OCI-LY1 (cell line): ENCODE measurements at regions not wholly inside any gene's neighbourhood (a gene's known extent, or its start where the extent isn't known, plus 50 kb on each side); places are given as distances from the start of the nearest gene placed in this dataset.

Experiments used
- EZH2 ChIP-seq: fragments of 200-600 bp; sonication (generic), shearing (Covaris generic); IDR thresholded peaks from 2 replicates; pipeline ENCODE4 v1.8.0; 2017; ENCODE audit warnings: borderline replicate concordance, mixed run types, mild to moderate bottlenecking, antibody characterized with exemption, low read length, moderate library complexity, mixed read lengths
- TF ChIP-seq, protein P1 (sequence below): fragments of 200-600 bp; sonication (generic), shearing (Covaris generic); IDR thresholded peaks from 2 replicates; pipeline ENCODE4 v1.5.1; 2017; ENCODE audit warnings: mild to moderate bottlenecking, antibody characterized with exemption, low read length, moderate library complexity, mixed read lengths

- TF ChIP-seq EZH2: no peak
- TF ChIP-seq, protein P1, sequence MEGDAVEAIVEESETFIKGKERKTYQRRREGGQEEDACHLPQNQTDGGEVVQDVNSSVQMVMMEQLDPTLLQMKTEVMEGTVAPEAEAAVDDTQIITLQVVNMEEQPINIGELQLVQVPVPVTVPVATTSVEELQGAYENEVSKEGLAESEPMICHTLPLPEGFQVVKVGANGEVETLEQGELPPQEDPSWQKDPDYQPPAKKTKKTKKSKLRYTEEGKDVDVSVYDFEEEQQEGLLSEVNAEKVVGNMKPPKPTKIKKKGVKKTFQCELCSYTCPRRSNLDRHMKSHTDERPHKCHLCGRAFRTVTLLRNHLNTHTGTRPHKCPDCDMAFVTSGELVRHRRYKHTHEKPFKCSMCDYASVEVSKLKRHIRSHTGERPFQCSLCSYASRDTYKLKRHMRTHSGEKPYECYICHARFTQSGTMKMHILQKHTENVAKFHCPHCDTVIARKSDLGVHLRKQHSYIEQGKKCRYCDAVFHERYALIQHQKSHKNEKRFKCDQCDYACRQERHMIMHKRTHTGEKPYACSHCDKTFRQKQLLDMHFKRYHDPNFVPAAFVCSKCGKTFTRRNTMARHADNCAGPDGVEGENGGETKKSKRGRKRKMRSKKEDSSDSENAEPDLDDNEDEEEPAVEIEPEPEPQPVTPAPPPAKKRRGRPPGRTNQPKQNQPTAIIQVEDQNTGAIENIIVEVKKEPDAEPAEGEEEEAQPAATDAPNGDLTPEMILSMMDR: no peak
Measured at GRCh38 chrX:109943740-109944092, 59.2 kb upstream of the TMEM164 start.
